ENCODE measurements at regions not wholly inside any gene's neighbourhood (a gene's known extent, or its start where the extent isn't known, plus 50 kb on each side); places are given as distances from the start of the nearest gene placed in this dataset.

DNA sequence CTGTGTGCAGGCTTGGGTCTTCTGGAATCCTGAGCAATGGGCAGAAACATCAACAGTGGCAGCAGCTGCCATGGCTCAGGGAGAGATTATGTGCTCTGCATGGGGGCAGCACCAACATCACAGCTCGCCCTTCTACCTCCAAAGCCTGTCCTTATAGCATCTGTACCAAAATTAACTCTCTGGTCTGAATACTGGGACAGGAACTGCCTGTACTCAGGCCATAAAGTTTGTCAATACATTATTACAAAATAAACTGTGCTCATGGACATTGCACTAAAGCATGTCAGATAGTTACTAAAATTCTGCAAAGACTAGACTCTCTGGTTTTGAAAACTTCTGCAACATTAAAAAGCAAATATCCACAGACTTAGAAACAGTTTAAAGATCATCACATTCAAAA, 91.6 kb downstream of the ZC3H11B start:
- no peaks in the 10 kb centered on the region for H3K9me3 ChIP-seq (ENCODE audit: insufficient read depth, low read depth, low read length)
- H3K27ac ChIP-seq (ENCODE audit: low read length): no peak overlapping the region
- no peaks in the 10 kb centered on the region for H3K36me3 ChIP-seq (ENCODE audit: insufficient read depth, low read depth, low read length)
- H3K4me1 ChIP-seq (ENCODE audit: insufficient read depth, low read length): no peaks in the 10 kb centered on the region; the same call in 1 of the 2 replicates
- no peak overlapping the region for H3K4me3 ChIP-seq (ENCODE audit: low read length)
- H3K9ac ChIP-seq (ENCODE audit: low read depth, low read length): no peak overlapping the region
- no peaks in the 10 kb centered on the region for H3K27me3 ChIP-seq (ENCODE audit: insufficient read depth, low read length)

DNA sequence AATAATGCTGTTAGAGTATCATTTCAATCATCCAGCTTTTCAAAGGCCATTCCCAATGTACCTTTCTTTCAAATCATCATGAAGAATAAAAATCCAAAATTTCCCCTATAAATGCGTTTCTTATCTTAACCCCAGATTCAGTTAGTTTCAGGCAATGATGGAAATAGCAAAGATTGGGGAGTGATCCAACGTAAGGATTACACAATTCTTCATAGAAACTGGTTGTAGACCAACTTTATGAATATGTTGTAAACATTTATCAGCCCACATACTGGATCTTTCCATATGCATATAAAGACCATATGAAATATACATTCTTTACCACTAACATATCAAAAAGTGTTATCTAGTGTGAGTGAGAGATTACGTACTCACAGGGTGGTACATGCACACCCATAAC, 92.7 kb downstream of the ZC3H11B start:
- H3K27me3 ChIP-seq (ENCODE audit: insufficient read depth, low read length): no peaks in the 10 kb centered on the region
- H3K4me1 ChIP-seq (ENCODE audit: insufficient read depth, low read length): no peaks in the 10 kb centered on the region; the same call in 1 of the 2 replicates
- no peaks in the 10 kb centered on the region for H3K36me3 ChIP-seq (ENCODE audit: insufficient read depth, low read depth, low read length)
- no peak overlapping the region for H3K9ac ChIP-seq (ENCODE audit: low read depth, low read length)
- no peak overlapping the region for H3K27ac ChIP-seq (ENCODE audit: low read length)
- H3K4me3 ChIP-seq (ENCODE audit: low read length): no peak overlapping the region
- no peaks in the 10 kb centered on the region for H3K9me3 ChIP-seq (ENCODE audit: insufficient read depth, low read depth, low read length)

DNA sequence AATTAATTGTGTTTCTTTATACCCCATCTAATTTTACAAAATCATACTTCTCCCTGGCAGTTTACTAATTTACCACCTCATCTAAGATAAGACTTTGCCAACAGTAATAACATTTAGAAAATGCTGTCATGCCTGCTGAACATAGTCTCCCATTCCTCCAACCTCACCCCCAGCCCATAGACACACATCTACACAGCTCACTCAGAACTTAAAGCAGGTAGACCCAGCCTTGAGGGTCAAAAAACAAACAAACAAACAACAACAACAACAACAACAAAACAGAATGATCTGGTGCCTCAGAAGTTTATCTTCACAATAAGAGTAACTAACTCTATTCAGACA, 94.0 kb downstream of the ZC3H11B start:
- no peak overlapping the region for H3K9ac ChIP-seq (ENCODE audit: low read depth, low read length)
- no peaks in the 10 kb centered on the region; the same call in 1 of the 2 replicates for H3K4me1 ChIP-seq (ENCODE audit: insufficient read depth, low read length)
- H3K36me3 ChIP-seq (ENCODE audit: insufficient read depth, low read depth, low read length): no peaks in the 10 kb centered on the region
- H3K27ac ChIP-seq (ENCODE audit: low read length): no peak overlapping the region
- H3K9me3 ChIP-seq (ENCODE audit: insufficient read depth, low read depth, low read length): no peaks in the 10 kb centered on the region
- H3K27me3 ChIP-seq (ENCODE audit: insufficient read depth, low read length): no peaks in the 10 kb centered on the region
- H3K4me3 ChIP-seq (ENCODE audit: low read length): no peak overlapping the region

DNA sequence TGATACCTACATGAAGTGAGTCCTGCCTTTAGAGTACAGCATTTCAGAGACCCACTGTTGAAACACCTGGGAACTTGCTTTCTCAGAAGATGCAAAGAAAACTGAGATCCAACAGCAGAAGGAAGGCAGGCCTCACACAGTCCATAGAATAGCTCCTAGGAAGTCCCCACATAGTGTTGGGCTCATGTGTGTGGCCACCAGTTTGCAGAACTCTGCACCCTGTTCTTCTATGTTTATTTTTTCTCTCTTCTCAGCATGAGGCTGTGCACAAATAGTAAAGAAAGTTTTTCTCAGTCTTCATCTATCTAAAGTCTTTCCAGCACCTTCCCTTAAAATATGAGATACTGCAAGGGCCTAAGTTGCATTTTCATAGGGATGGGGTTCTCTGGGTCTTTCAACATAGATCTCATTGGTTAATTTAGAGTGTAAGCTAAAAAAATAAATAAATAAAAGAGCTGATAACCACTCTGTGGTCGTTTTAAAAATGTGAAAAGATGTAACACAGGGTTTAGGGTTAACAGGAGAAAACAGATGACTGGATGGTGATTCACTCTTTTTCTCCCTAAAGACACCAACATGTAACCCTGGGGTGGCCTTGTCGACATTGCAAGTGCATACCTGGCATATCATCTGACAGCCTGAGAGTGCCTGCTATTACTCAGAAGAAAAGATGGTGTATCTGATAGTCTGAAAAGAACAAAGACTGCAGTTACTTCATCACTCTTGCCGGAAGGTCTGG, 94.6 kb downstream of the ZC3H11B start:
- no peaks in the 10 kb centered on the region; the same call in 1 of the 2 replicates for H3K4me1 ChIP-seq (ENCODE audit: insufficient read depth, low read length)
- no peak overlapping the region for H3K27ac ChIP-seq (ENCODE audit: low read length)
- H3K4me3 ChIP-seq (ENCODE audit: low read length): no peak overlapping the region
- no peaks in the 10 kb centered on the region for H3K27me3 ChIP-seq (ENCODE audit: insufficient read depth, low read length)
- H3K9ac ChIP-seq (ENCODE audit: low read depth, low read length): no peak overlapping the region
- no peaks in the 10 kb centered on the region for H3K36me3 ChIP-seq (ENCODE audit: insufficient read depth, low read depth, low read length)
- H3K9me3 ChIP-seq (ENCODE audit: insufficient read depth, low read depth, low read length): no peaks in the 10 kb centered on the region

DNA sequence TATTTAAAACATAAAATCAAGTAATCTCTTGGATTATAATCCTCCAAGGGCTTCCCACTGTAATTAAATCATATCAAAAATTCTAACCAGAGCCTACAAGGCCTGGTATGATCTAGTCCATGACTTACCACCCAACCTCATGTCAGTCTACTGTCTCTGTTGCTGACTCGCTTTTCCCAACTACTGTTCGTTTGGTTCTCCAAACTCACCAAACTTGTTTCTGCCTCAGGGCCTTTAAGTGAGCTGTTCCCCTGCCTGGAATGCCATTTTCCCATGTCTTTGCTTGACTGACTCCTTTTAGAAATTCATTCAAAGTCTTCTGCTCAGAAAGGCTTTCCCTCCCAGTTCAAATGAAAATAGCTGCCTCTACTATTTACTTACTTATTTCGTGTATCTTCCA, 95.9 kb downstream of the ZC3H11B start:
- Histone ChIP-seq H3K4me1 (ENCODE audit: insufficient read depth, low read length) (no peaks in the 10 kb centered on the region), H3K36me3 (ENCODE audit: insufficient read depth, low read depth, low read length) (no peaks in the 10 kb centered on the region), H3K9me3 (ENCODE audit: insufficient read depth, low read depth, low read length) (no peaks in the 10 kb centered on the region), H3K9ac (ENCODE audit: low read depth, low read length) (no peak overlapping the region), H3K27ac (ENCODE audit: low read length) (no peak overlapping the region), H3K4me3 (ENCODE audit: low read length) (no peak overlapping the region), H3K27me3 (ENCODE audit: insufficient read depth, low read length) (no peaks in the 10 kb centered on the region)

DNA sequence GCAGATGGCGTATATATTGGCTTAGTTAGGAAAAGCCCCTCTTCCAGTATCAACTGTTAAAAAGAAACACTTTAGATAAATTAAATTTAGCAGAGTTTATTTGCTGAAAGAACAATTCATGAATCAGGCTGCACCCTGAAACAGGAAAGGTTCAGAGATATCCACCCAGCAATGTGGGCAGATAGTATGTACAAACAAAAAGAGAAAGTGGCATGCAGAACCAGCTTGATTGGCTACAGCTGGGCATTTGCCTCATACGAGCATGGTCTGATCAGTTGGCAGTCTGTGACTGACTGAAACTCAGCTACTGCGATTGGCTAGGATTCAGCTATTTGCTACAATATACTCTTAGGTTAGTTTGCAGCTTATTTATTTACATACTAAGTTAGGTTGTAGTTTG, 98.2 kb downstream of the ZC3H11B start:
- Histone ChIP-seq H3K4me3 (ENCODE audit: low read length) (no peak overlapping the region), H3K27me3 (ENCODE audit: insufficient read depth, low read length) (no peaks in the 10 kb centered on the region), H3K27ac (ENCODE audit: low read length) (no peak overlapping the region), H3K36me3 (ENCODE audit: insufficient read depth, low read depth, low read length) (no peaks in the 10 kb centered on the region), H3K9me3 (ENCODE audit: insufficient read depth, low read depth, low read length) (no peaks in the 10 kb centered on the region), H3K4me1 (ENCODE audit: insufficient read depth, low read length) (no peaks in the 10 kb centered on the region), H3K9ac (ENCODE audit: low read depth, low read length) (no peak overlapping the region)

DNA sequence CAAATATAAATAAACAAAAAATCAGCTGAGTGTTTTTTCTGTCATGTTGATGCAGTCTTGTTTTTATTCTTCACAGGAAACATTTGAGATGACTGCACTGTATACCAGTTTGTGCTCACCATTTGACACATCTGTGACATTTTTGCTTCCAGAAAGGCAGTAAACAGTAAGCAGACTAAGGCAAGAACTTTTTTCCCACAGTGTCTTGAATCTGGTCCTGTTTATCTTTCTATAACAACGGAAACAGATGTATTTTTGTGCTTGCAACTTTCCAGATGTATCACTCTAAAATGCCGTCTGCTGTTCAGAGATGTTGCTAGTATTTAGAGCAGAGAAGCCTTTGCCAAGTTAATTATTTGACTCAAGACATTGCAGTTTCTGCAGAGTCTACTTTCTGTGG, 105.5 kb downstream of the ZC3H11B start:
- Histone ChIP-seq H3K27ac (ENCODE audit: low read length) (no peak overlapping the region), H3K4me1 (ENCODE audit: insufficient read depth, low read length) (no peaks in the 10 kb centered on the region), H3K27me3 (ENCODE audit: insufficient read depth, low read length) (no peaks in the 10 kb centered on the region), H3K4me3 (ENCODE audit: low read length) (no peak overlapping the region), H3K36me3 (ENCODE audit: insufficient read depth, low read depth, low read length) (no peaks in the 10 kb centered on the region), H3K9ac (ENCODE audit: low read depth, low read length) (no peak overlapping the region), H3K9me3 (ENCODE audit: insufficient read depth, low read depth, low read length) (no peaks in the 10 kb centered on the region)

DNA sequence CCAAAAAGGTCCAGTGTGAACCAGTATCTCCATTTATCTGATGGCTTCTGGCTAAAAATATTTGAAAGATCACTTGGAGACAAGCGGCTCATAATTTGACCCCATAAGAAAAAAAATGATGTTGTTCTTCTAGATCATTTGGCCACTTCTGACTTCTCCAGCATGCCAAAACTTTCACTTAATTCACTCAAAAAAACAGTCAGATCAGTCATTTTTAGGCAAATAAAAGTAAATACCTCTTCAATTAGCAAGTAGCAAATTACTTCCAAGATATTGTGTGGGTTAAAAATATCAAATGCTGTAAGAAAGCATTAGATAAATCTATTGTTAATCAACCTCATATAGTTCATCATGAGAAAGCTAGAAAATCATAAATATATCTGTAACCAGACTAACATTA, 106.0 kb downstream of the ZC3H11B start:
- H3K9ac ChIP-seq (ENCODE audit: low read depth, low read length): no peak overlapping the region
- no peaks in the 10 kb centered on the region for H3K36me3 ChIP-seq (ENCODE audit: insufficient read depth, low read depth, low read length)
- no peaks in the 10 kb centered on the region for H3K9me3 ChIP-seq (ENCODE audit: insufficient read depth, low read depth, low read length)
- H3K27me3 ChIP-seq (ENCODE audit: insufficient read depth, low read length): no peaks in the 10 kb centered on the region
- no peak overlapping the region for H3K4me3 ChIP-seq (ENCODE audit: low read length)
- no peaks in the 10 kb centered on the region for H3K4me1 ChIP-seq (ENCODE audit: insufficient read depth, low read length)
- no peak overlapping the region for H3K27ac ChIP-seq (ENCODE audit: low read length)

DNA sequence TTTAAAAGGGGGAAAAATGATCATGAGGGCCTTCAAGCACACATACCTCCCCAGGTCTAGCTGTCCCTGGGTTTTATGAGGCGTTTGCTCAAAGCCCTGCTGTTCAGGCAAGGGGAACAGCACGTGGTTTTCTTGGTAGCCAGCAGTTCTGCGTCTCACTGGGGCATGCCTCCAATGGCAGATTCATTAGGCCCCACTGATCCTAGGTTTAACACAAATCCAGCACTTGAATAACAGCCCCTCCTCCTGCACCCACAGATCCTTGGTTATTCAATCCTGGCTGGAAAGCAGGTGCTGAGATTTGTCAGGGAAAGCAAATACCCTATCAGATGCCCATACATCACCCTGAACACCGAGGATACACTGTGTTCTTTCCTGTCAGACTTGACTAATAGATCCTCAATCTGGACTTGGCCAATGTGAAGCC, 106.4 kb downstream of the ZC3H11B start:
- Histone ChIP-seq H3K9me3 (ENCODE audit: insufficient read depth, low read depth, low read length) (no peaks in the 10 kb centered on the region), H3K27me3 (ENCODE audit: insufficient read depth, low read length) (no peaks in the 10 kb centered on the region), H3K4me3 (ENCODE audit: low read length) (no peak overlapping the region), H3K27ac (ENCODE audit: low read length) (no peak overlapping the region), H3K9ac (ENCODE audit: low read depth, low read length) (no peak overlapping the region), H3K36me3 (ENCODE audit: insufficient read depth, low read depth, low read length) (no peaks in the 10 kb centered on the region), H3K4me1 (ENCODE audit: insufficient read depth, low read length) (no peaks in the 10 kb centered on the region)

DNA sequence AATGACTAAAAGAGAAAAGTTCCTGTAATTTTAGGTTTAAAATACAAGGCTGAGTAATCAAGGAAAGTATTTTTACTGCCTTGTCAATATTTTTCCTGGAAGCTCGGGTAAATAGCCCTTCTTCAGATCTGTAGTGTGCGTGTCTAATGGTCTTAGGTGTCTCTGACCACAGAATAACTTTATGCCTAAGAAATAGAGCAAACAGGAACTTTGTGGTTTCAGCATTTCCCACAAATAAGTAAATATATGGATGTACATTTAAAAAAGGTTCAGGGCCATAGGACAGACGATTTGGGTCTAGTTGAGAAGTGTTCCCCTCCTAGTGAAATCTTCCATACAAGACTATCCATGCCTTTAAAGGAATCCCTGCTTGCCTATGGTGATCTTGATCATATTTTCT, 107.0 kb downstream of the ZC3H11B start:
- H3K4me1 ChIP-seq (ENCODE audit: insufficient read depth, low read length): no peaks in the 10 kb centered on the region
- no peaks in the 10 kb centered on the region for H3K27me3 ChIP-seq (ENCODE audit: insufficient read depth, low read length)
- H3K4me3 ChIP-seq (ENCODE audit: low read length): no peak overlapping the region
- H3K36me3 ChIP-seq (ENCODE audit: insufficient read depth, low read depth, low read length): no peaks in the 10 kb centered on the region
- H3K9ac ChIP-seq (ENCODE audit: low read depth, low read length): no peak overlapping the region
- no peaks in the 10 kb centered on the region for H3K9me3 ChIP-seq (ENCODE audit: insufficient read depth, low read depth, low read length)
- no peak overlapping the region for H3K27ac ChIP-seq (ENCODE audit: low read length)

DNA sequence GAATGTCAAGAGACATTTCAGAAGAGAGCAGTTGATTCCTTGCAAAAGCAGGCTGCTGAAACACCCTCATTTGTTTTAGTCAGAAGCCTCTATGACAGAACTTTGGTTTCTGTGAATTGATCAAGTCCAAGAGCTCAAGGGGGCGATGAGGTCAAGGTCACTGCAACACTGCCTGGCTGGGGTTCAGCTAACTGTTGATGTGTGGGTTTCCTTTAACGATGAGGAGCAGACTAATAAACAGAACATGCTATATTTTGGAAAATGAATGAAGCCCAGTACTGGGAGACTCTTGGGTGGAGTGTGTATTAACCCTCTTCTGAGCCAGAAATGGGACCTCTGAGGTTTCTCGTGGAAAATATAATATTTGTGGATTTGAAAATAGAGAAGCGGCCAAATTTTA, 109.3 kb downstream of the ZC3H11B start:
- Histone ChIP-seq H3K27ac (ENCODE audit: low read length) (no peak overlapping the region), H3K4me3 (ENCODE audit: low read length) (no peak overlapping the region), H3K4me1 (ENCODE audit: insufficient read depth, low read length) (no peaks in the 10 kb centered on the region), H3K27me3 (ENCODE audit: insufficient read depth, low read length) (no peaks in the 10 kb centered on the region), H3K9ac (ENCODE audit: low read depth, low read length) (no peak overlapping the region), H3K36me3 (ENCODE audit: insufficient read depth, low read depth, low read length) (no peaks in the 10 kb centered on the region), H3K9me3 (ENCODE audit: insufficient read depth, low read depth, low read length) (no peaks in the 10 kb centered on the region)

DNA sequence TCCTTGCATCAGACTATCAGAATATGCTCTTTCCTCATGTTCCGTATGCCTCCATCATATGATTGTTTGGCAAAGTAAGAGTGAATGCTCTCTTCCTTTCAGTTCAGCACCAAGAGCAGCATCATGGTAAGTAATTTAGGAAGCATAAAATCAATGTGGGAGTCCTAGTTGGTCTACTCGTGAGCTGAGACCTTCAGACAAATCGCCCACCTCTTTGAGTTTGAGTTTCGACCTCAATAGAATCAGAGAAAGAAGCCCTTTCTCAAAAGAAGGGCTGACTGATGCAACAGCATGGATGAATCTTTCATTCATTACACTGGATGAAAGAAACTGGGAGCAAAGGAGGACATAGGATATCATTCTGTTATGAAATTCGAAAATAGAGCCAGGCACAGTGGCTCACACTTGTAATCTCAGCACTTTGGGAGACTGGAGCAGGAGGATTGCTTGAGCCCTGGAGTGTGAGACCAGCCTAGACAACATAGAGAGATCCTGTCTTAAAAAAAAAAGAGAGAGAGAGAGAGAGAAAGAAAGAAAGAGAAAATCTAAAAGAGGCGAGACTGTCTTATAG, 112.5 kb downstream of the ZC3H11B start:
- H3K27me3 ChIP-seq (ENCODE audit: insufficient read depth, low read length): no peaks in the 10 kb centered on the region
- H3K36me3 ChIP-seq (ENCODE audit: insufficient read depth, low read depth, low read length): no peaks in the 10 kb centered on the region
- H3K27ac ChIP-seq (ENCODE audit: low read length): no peak overlapping the region
- H3K9me3 ChIP-seq (ENCODE audit: insufficient read depth, low read depth, low read length): no peaks in the 10 kb centered on the region
- no peak overlapping the region for H3K4me3 ChIP-seq (ENCODE audit: low read length)
- no peaks in the 10 kb centered on the region for H3K4me1 ChIP-seq (ENCODE audit: insufficient read depth, low read length)
- H3K9ac ChIP-seq (ENCODE audit: low read depth, low read length): no peak overlapping the region

All from iPS-20b (cell line).